ENCODE measurements at regions not wholly inside any gene's neighbourhood (a gene's known extent, or its start where the extent isn't known, plus 50 kb on each side); places are given as distances from the start of the nearest gene placed in this dataset.
A peak's percentile ranks its signal among the peaks of the same experiment; 100 is the strongest.

DNA sequence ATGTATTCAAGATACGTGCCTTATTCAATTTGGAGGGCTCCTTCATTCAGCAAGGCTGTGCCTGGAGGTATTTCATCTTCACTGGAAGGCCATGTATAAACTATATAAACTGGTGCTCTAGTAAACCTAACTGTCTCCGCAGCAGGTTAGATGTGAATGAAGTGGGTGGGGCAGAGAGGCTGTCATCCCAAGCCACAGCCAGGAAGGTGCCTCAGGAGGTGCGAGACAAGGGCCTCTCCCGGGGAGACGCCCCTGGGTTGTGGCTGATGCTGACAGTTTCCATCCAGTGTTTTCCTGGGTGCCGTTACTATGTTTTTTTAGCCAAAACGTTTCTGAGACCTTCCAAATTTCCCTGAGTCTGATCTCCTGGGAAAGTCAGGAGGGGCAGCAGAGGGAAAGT is 221.5 kb upstream of the RPL34 start:
- no peak for DNase-seq

DNA sequence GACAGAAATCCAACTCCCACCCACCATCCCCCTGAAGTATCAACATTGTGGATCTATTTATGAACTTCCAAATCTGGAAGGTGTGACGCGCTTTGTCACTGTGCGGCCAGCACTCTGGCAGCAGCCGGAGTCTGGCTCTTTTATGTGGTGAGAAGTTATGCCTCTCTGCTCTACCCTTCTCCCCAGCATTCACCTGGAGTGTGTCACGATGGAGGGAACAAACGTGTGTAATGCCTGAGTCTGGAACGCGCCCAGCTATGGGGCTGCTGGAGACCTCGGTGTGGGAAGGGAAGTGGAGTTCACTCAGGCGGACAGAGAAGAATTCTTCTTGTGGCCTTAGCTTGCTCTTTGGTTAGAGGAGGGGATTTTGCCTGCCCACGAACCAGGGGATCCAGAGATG is 222.1 kb upstream of the RPL34 start:
- no peak for DNase-seq

DNA sequence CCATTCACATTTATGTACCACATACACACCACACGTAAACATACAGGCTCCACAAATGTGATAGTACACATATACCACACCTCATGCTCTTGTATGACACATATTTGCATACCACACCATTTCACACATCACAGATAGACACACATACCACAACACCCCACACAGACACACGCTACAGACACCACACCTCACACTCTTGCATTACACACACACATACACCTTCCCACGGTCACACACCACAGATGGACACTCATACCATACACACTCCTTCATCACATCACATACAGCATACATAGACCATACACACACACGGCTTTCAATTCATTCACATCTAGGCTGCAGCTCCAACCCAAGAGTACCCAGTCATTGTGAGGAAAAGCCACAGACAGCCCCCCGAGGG is 222.5 kb upstream of the RPL34 start:
- DNase-seq = no peak

DNA sequence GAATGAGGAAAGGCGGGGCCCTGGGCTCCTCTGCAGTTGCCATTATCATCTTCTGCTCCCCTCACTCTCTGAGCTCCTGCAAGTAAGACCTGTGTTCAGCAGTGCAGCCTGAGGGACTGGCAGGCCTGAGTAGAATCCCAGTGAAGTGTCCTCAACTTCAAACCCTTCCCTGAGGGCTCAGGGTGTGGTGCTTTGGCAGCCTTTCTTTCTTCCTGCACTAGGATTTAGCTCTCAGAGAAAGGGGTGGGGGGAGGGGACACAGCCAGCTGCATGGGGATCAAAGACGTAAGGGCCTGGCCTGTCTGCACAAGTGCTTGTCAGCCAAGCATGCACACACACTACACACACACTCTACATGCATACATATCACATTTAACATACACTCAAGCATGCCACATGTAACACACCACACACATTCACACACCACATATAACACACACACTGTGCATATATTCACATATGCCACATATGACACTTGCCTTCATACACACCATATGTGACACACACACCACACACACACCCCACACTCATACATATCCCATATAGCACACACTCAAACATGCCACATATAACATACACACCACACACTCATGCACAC is 223.4 kb upstream of the RPL34 start:
- DNase-seq = no peak

DNA sequence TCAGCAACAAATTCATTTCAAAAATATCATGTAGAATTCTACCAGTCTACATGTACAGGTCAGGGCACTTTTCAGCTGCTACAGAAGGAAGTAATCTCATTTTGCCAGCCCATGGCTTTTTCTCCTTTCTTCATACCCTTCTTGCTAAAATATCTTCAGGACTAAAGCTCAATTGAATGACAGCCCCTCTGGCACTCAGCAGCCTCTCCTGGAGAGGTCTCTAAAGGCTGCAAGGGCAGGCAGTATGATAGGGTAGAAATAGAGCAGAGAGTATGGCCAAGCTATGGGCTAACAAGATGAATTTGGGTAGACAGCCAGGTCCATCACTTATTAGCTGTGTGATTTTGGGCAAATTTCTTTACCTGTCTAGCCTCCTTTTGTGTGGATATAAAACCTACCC is 224.6 kb upstream of the RPL34 start:
- DNase-seq = no peak

DNA sequence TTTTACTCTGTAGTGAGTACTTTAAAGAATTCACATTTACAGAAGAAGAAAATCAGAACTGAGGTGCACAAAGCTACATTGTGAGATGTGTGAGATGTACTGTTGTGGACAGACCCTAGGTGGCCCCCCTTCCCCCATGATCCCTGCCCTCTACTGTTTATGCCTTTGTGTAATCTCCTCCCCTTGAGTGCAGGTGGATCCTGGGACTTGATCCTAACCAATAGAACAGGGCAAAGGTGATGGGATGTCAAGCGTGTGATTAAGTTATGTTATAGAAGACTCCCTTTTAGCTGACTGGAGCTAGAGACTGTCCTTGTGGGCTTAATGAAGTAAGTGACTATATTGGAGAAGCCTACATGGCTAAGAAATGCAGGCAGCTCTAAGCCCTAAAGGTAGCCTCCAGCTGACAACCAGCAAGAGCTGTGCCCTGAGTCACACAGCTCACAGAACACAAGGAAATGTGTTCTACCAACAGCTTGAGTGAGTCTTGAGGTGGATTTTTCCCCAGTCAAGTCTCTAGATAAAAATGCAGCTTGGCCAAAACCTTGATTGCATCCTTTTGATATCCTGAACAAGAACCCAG is 225.2 kb upstream of the LEF1 start:
- no peak for DNase-seq

DNA sequence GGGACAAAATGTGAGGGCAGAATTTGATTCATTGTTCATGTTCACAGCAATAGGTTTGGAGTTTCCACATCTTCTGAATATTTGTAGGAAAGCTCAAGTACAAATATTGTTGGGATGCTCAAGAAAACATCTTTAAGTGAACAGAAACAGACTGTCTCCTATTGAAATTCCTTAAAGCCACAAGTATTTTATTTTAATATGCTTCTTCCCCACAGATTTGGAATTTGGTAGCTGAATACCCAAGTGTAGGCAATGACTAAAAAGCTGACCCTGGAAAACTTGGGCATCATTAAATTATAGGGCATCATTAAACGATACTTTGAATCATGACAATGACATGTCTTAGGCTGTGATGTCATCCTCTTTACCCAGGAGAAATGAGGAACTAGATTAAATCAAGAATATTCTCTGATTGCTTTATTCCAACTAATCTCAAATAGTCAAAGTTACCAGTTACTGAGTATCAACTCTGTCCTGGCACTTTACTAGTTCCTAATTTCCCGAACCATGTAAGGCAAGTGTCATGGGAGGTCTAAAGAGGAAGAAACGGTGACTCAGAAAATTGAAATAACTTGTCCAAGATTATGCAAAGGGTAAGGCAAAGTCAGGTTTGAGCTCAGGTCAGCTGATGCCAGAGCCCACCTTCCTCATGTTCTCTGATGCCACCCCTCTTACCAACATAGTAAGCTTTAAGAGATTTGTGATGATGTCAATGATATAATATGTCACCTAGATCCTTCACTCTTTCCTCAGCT is 223.1 kb upstream of the LEF1 start:
- peak; percentile 51 for DNase-seq

DNA sequence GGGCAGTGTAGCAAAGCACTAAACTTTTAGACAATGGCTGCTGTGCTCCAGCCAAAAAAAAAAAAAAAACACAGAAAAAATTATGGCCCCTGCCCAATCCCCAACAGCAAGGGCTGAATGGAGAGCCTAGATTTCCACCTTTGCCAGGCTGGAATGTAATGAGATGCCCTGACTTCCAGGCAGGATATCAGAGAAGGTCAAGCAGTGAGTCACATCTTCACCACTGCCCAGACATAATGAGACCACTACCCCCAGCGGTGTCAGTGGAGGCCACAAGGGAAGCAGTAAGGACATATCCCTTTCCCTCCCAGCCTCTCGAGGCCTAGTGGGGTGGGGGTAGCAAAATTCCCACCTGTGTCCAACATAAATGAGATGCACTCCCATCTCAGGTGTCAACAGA is 216.3 kb upstream of the LEF1 start:
- DNase-seq = no peak

DNA sequence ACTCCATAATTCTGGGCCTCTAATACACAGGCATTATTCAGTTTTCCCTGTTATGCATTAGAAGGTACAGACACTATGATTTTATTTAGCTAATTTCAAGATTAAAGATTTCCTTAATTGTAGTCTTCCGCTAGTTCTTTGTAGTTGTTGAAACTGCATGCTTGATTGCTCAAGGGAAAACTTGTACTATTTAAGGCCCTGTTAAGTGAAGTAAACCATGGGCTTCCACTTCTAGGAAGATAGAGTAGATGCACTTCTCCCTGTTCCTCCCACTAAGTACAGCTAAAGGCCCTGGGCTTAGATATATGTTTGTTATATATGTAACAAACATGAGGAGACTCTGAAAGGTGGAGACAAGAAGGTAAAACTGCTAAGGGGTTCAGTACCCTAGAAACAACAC is 215.8 kb upstream of the LEF1 start:
- no peak for DNase-seq

DNA sequence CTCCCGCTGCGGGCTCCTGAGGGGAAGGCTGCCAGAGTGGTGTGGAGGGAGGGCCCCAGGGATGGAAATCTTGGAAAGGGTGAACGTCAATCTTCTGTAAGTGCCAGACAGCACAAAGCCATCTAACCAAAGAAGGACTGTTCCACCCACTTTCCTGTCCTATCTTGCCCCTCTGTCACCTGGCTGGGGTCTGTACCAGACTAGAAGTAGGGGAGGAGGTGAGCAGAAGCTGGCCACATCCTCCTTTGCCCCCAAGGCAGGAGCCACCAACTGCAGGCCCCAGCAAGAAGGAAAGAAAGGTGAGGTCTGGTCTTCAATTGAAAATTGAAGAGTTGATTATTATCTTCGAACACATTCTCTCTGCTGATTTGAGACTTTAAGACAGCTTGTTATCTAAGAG is 214.4 kb upstream of the LEF1 start:
- no peak for DNase-seq

DNA sequence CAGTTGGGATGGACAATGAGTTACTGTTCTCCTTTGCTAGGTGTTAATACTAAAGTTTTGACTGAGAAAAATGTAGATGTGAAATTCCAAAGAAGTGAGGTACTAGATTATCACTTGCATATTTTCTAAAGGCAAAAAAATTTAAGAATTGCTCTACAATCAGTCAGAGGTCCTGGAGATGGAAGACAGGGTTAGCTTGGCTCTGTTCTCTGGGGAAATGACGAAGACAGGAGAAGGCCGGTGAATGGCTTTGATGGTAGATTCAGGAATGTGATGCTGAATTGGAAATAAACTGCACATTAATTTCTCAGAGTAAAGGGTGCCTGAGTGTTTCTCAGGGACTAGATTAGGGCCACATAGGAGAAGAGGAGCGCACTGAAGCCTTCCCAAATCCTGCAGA is 214.0 kb upstream of the LEF1 start:
- DNase-seq = peak; percentile 24

DNA sequence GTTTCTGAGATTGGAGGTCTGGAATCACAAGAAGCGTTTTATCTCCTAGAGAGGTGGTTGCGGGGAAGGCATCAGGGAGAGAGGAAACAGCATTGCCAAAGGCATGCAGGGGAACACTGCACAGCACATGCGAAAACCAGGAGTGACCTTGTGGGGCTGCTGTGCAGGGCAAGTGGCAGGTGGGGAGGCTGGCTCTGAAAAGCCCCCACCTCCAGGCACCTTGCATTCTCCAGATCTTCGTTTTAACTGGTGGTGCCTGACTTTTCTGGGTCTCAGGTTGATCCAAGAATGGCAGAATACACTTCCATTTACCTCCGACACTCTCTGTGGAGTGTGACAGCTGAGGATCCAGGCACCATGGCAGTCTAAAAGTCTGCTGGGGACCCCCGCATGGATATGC is 209.4 kb upstream of the LEF1 start:
- no peak for DNase-seq

DNA sequence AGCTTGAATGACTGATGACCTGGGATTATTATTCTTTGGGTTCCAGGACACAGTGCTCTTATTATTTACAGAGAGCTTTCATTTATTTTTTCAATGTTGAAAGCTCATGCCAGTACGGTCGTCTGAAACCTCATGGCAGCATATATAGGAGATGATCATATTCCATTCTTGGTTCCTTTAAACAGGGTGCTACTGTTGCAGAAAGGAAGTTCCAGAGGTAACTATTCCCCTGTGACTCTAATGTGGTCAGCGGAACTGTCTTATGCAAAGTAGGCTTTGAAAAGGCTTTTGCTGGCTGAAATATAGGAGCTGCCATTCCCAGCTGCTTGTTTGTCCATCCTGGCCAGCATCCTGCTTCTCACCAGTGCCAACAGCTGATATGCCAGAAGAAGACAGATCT is 208.3 kb upstream of the LEF1 start:
- DNase-seq = no peak

DNA sequence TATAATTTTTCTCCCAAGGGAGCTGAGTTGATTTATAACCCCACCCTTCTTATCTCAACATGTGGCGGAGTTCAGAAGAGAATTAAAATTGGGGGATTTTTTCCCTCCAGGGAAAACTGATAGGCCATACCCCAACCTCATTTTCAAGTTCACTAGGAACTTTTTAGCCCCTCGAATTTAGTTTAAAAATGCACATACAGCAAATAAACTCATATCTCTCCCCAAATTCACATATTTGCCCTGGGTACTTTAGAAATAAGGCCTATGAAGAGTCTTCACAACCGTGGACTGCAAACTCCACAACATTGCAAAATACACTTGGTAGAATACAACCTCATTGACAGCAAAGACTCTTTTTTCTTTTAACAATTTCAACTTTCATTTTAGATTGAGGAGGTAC is 206.7 kb upstream of the LEF1 start:
- no peak for DNase-seq

DNA sequence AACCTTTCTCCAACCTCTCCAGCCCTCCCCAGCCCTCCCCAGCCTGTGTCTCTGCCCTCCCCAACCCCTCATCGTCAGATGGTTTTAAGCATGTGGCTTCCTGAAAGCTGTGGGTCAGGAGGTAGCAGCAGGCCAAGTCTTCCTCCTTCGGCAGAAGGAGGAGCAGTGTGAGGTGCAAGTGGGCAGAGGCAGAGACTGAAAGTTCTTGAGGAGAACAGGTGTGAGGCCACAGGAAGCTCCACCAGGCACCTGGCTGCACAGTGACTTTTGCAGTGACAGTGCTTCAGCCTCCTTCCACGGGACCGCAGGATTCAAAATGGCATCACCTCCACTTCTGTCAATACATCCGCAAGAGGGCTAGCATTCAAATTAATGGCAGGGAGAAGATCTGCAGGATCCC is 203.9 kb upstream of the LEF1 start:
- no peak for DNase-seq

DNA sequence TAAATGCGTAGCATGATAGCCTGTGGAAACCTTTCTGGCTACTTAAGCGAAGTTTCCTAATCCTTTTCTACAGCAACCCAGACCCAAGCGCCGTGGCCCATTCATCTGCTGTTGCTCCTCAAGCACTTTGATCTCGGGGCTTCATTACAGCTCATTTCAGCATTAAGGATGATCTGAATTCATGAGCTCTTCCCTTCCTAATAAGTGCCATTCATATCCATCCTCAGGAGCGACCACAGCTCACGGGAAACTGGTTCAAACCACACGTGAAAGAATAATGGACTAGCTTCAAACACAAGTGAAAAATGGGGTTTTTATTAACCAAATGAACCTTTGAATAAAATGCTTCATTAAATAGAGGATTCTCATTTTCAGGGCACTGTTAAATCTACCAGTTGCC is 202.6 kb upstream of the LEF1 start:
- no peak for DNase-seq

DNA sequence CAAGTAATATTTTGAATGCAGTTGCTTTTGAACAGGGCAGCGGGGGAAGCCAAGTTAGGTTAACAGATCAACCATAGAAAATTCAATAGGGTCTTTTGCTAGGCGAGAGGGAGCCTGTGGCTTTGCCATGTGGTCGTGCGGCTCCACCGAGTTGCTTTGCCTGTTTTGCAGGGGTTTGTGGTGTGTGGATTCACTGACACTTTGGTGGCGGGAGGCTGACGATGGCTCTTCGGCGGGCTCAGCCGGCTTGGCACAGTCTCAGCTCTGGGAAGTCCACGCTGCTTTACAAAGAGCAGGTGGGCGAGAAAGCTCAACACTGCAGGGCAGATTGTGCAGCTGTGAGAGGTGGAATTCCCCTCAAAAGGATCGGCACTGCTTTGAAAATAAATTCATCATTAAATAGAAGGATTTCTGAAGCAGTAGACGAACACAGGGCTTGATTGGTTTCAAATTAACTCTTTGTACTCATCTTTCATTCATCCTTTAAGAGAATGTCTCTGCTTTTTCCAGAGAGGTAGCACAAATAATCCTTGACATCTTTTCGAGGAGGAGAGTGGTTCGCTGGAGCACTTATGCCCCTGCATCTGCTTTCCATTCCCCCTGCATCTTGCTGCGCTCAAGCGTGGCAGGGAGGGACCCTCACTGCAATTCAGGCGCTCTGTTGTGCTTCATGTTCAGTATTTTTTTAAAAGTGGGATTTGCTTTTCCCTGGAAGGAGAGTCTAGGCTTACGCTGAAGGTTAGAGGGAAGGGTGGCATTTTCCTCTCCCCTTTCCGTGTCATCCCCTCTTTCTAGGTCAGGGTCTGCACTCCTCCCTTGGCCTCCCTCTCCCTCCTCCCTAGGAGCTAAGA is 201.8 kb upstream of the LEF1 start:
- DNase-seq = no peak

DNA sequence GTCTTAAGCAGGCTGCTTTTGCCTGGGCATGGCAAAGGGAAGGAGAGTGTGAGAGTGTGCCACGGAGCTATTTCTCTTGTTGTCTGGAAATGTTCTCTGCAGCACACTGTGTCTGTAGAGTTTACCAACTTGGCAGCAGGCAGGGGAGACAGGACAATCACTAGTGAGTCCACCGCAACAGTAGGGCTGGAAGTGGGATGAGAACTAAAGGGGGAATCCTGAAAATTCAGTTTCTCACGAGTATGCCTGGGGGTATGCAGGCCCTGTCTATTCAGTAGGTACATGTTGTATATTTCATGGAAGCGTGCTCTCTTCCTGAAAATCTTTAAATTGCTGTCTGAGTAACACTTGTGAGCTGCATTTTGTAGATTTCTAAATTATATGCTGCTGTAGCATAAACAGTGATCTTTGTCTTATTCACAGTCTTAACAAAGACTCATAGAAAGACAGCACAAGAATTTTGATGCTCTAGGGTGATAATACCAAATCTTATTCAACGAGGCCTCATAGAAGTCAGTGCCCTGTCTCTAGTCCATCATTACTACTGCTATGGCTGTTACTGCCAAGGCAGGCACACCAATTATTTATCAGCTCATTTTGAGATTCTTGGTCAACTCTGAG is 200.4 kb upstream of the LEF1 start:
- no peak for DNase-seq

DNA sequence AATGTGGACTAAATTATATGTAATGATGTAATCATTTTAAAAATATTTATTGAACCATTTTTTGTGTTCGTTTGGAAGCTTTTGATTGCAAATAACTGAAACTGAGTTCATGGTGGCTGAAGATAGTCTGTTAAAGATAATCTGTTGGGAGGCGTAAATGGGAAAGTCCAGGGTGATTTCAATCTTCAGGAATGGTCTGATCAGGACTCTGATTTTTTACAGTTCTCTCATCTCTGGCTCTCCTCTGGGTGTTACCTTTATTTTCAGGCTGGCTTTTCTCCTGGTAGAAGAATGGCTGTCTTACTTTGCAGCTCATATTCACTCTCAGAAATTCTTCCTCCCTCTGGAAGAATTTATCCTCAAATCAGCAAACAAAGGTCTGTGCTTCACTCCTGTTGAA is 199.0 kb upstream of the LEF1 start:
- DNase-seq = no peak

DNA sequence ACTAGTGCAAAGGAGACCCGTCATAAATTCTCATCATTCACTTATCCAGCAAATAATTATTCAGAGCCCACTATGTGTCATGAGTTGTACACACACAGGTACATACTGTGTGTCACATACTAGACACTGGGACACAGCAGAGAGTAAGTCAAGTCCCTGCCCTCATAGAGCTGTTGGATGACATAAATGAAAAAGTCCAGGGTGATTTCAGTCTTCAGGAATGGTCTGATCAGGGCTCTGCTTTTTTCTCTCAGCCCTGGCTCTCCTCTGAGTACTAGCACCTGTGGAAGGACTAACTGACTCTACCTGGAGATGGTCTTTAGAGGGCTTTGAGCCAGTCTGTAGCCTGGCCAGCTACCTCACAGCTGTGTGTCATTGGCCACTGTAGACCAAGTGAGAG is 198.0 kb upstream of the LEF1 start:
- no peak for DNase-seq

DNA sequence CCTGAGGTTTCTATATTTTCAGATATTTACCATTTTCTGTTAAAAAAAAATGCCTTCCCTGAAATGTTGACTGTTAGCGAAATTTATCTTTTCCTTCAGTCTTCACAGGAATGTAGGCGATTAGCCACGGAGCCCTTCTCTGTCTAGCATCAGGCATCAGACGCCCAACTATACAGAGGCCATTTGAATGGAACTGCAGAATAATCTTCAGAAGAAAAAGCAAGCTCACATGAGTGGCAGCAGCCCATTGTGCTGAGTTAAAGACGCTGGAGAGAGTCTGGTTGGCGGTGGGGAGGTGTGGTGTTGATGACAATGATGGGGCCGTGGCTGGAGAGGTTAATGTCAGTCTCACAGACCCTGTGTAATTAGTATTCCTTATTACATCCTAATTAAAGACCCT is 196.8 kb upstream of the LEF1 start:
- no peak for DNase-seq

DNA sequence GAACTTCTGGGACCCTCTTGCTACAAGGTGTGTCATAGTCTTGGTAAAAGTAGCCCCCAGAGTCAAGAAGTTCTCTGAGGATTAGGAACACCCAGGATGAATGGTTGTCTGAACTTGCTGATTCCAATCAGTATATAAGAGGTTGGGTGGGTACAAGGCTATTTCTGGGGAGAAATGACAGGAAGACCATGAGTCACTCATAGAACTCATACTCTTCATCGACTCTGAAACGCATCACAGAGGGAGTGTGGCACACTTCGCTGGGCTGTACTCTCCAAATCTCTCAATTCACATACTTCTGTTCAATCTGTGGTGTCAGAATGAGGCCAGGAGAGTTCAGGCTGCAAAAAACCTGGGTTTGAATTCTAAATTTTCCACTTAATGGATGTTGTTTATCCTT is 193.2 kb upstream of the LEF1 start:
- DNase-seq = no peak

DNA sequence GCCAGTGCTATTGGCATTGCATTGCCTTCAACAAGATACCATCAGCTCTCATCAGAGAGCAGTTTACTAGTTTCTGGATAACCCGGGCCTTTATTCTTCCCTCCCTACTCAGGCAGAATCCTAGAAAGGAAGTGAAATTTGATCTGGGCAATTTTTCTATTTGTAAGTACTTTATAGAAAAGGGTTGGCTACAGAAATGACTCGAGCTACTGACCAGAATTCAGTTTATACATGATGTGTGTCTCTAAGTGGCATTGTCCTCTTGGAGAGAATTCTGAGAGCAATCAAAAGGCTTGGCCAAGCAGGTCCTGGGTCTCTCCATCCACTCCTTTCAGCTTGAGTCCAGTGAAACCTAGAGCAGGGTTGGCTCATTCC is 192.7 kb upstream of the LEF1 start:
- DNase-seq = no peak

Measured in fibroblast of skin of scalp (primary cell).